Activated naive CD4-positive, alpha-beta T cell treated with anti-CD3 and anti-CD28 coated beads, Interleukin-2, amount 50 U/mL, for 24 hours (primary cell): ENCODE measurements at regions not wholly inside any gene's neighbourhood (a gene's known extent, or its start where the extent isn't known, plus 50 kb on each side); places are given as distances from the start of the nearest gene placed in this dataset.
"Not testable (repeated sequence)": the region's sequence is repeated elsewhere in the genome, so short reads cannot be mapped to it uniquely, and the experiment has no call there.

Experiments
- H3K27ac Mint-ChIP-seq: one replicate; pipeline ENCODE4 v1.8.0; 2021; ENCODE audit warnings: mild to moderate bottlenecking, mixed read lengths
- H3K27me3 Mint-ChIP-seq: one replicate; pipeline ENCODE4 v1.8.0; 2021; ENCODE audit warnings: mixed read lengths
- H3K36me3 Mint-ChIP-seq: one replicate; pipeline ENCODE4 v1.8.0; 2021; ENCODE audit warnings: mixed read lengths
- H3K4me1 Mint-ChIP-seq: one replicate; pipeline ENCODE4 v1.8.0; 2021; ENCODE audit warnings: mixed read lengths
- H3K4me3 Mint-ChIP-seq: one replicate; pipeline ENCODE4 v1.8.0; 2021; ENCODE audit warnings: mild to moderate bottlenecking, mixed read lengths
- H3K9me3 Mint-ChIP-seq: one replicate; pipeline ENCODE4 v1.8.0; 2021; ENCODE audit warnings: mixed read lengths

- peak overlapping the region; percentile 97 for H3K27ac Mint-ChIP-seq
- peaks cover 17% of the 10 kb centered on the region for H3K36me3 Mint-ChIP-seq
- H3K4me3 Mint-ChIP-seq = peak overlapping the region; percentile 88
Observed at GRCh38 chr5:119299242-119299614, 56.6 kb upstream of the TNFAIP8 start.

GRCh38 chr5:119299615-119300310 lies 56.1 kb upstream of the TNFAIP8 start:
- Mint-ChIP-seq H3K4me1 (peaks cover 63% of the 10 kb centered on the region), H3K27ac (peak overlapping the region; percentile 97), H3K36me3 (peaks cover 19% of the 10 kb centered on the region), H3K4me3 (peak overlapping the region; percentile 88)
- H3K9me3 Mint-ChIP-seq, H3K27me3 Mint-ChIP-seq: not testable (repeated sequence)

More at GRCh38 chr5:119299242-119299614, 56.6 kb upstream of the TNFAIP8 start:
- not testable (repeated sequence) for H3K9me3 Mint-ChIP-seq, H3K27me3 Mint-ChIP-seq
- H3K4me1 Mint-ChIP-seq = peaks cover 58% of the 10 kb centered on the region

GRCh38 chr5:119300311-119300670 lies 55.5 kb upstream of the TNFAIP8 start:
- H3K27ac Mint-ChIP-seq = peak overlapping the region; percentile 97
- peak overlapping the region; percentile 88 for H3K4me3 Mint-ChIP-seq
- H3K27me3 Mint-ChIP-seq = no peaks in the 10 kb centered on the region
- peaks cover 20% of the 10 kb centered on the region for H3K36me3 Mint-ChIP-seq
- peaks cover 69% of the 10 kb centered on the region for H3K4me1 Mint-ChIP-seq
- H3K9me3 Mint-ChIP-seq = no peaks in the 10 kb centered on the region

- Mint-ChIP-seq H3K9me3 (no peaks in the 10 kb centered on the region), H3K27ac (peak overlapping the region; percentile 97), H3K4me3 (peak overlapping the region; percentile 88), H3K27me3 (no peaks in the 10 kb centered on the region), H3K36me3 (peaks cover 21% of the 10 kb centered on the region), H3K4me1 (peaks cover 78% of the 10 kb centered on the region)
Observed at GRCh38 chr5:119301210-119301609, 54.6 kb upstream of the TNFAIP8 start.

GRCh38 chr5:119301906-119302305 lies 53.9 kb upstream of the TNFAIP8 start:
- no peaks in the 10 kb centered on the region for H3K27me3 Mint-ChIP-seq
- peaks cover 20% of the 10 kb centered on the region for H3K36me3 Mint-ChIP-seq
- H3K4me3 Mint-ChIP-seq = peak overlapping the region; percentile 83
- H3K9me3 Mint-ChIP-seq = no peaks in the 10 kb centered on the region
- peaks cover 83% of the 10 kb centered on the region for H3K4me1 Mint-ChIP-seq
- peak overlapping the region; percentile 97 for H3K27ac Mint-ChIP-seq

- Mint-ChIP-seq H3K4me1 (peaks cover 88% of the 10 kb centered on the region), H3K27ac (peak overlapping the region; percentile 97), H3K27me3 (no peaks in the 10 kb centered on the region), H3K9me3 (no peaks in the 10 kb centered on the region), H3K4me3 (peak overlapping the region; percentile 83), H3K36me3 (peaks cover 18% of the 10 kb centered on the region)
Observed at GRCh38 chr5:119302449-119302848, 53.4 kb upstream of the TNFAIP8 start.

- Mint-ChIP-seq H3K27me3 (no peaks in the 10 kb centered on the region), H3K4me1 (peaks cover 91% of the 10 kb centered on the region), H3K27ac (peak overlapping the region; percentile 97), H3K36me3 (peaks cover 17% of the 10 kb centered on the region), H3K9me3 (no peaks in the 10 kb centered on the region), H3K4me3 (peak overlapping the region; percentile 83)
Observed at GRCh38 chr5:119302916-119303897, 52.6 kb upstream of the TNFAIP8 start.

- Mint-ChIP-seq H3K36me3 (peaks cover 24% of the 10 kb centered on the region), H3K9me3 (no peaks in the 10 kb centered on the region), H3K27me3 (no peaks in the 10 kb centered on the region), H3K4me1 (peaks cover 97% of the 10 kb centered on the region), H3K27ac (peak overlapping the region; percentile 97), H3K4me3 (peak overlapping the region; percentile 83)
Observed at GRCh38 chr5:119304439-119305211, 51.2 kb upstream of the TNFAIP8 start.
